ENCODE measurements at regions not wholly inside any gene's neighbourhood (a gene's known extent, or its start where the extent isn't known, plus 50 kb on each side); places are given as distances from the start of the nearest gene placed in this dataset.

- no TSS peak for BruUV-seq (replicated peaks)
- in situ Hi-C loops (cut with HindIII; ENCODE audit: low pct_unique_long_range_greater_than_20kb, low sequenced_read_pairs), result no loop called here
- intact Hi-C loops (cut with micrococcal nuclease; ENCODE audit: unreplicated experiment), result no loop called here
These were observed 321.8 kb upstream of the NCAM1 start for GRCh38 chr11:112639469-112639868.

GRCh38 chr11:112643416-112643815 is 317.8 kb upstream of the NCAM1 start:
- intact Hi-C loops (cut with micrococcal nuclease; ENCODE audit: unreplicated experiment), result no loop called here
- POLR2A ChIA-PET, result no interaction called here

More at GRCh38 chr11:112639469-112639868, 321.8 kb upstream of the NCAM1 start:
- Histone ChIP-seq H3K27ac (ENCODE audit: low read length) (no peak overlapping the region), H3K4me1 (ENCODE audit: control insufficient read depth, insufficient read depth, low read length) (no peaks in the 10 kb centered on the region), H3K36me3 (ENCODE audit: control insufficient read depth, insufficient read depth, low read length) (no peaks in the 10 kb centered on the region), H3K27me3 (ENCODE audit: control insufficient read depth, insufficient read depth, low read length) (no peaks in the 10 kb centered on the region), H3K9me3 (ENCODE audit: control insufficient read depth, insufficient read depth, low read depth, low read length) (peaks cover 6% of the 10 kb centered on the region; the same call in 1 of the 2 replicates), H3K4me3 (ENCODE audit: low read depth in 2 of 2, low read length in 2 of 2) (no peak overlapping the region)
- TF ChIP-seq POLR2AphosphoS5 (IDR thresholded peaks at IDR 0.05; ENCODE audit: low read depth, low read length), result no peak
- TF ChIP-seq TCF7L2 (IDR thresholded peaks at IDR 0.05; ENCODE audit: low read depth, low read length), result no peak
- no peak for TF ChIP-seq SIN3A (IDR thresholded peaks at IDR 0.05; ENCODE audit: borderline replicate concordance, insufficient read depth, low read depth, low read length)
- no peak for TF ChIP-seq REST (IDR thresholded peaks at IDR 0.05; ENCODE audit: insufficient read depth in 1 of 2, low read depth in 2 of 2, low read length in 1 of 2)
- TF ChIP-seq CTCF (IDR thresholded peaks at IDR 0.05), result no peak
- ChIA-PET POLR2A (no interaction called here), CTCF (no interaction called here)
- ATAC-seq (no peak), DNase-seq (ENCODE audit: low read depth, low spot score) (no peak)

More at GRCh38 chr11:112643416-112643815, 317.8 kb upstream of the NCAM1 start:
- Histone ChIP-seq H3K27ac (ENCODE audit: low read length) (no peak overlapping the region), H3K4me3 (ENCODE audit: low read depth in 2 of 2, low read length in 2 of 2) (no peak overlapping the region), H3K27me3 (ENCODE audit: control insufficient read depth, insufficient read depth, low read length) (no peaks in the 10 kb centered on the region), H3K9me3 (ENCODE audit: control insufficient read depth, insufficient read depth, low read depth, low read length) (peaks cover 6% of the 10 kb centered on the region; the same call in 1 of the 2 replicates), H3K36me3 (ENCODE audit: control insufficient read depth, insufficient read depth, low read length) (no peaks in the 10 kb centered on the region), H3K4me1 (ENCODE audit: control insufficient read depth, insufficient read depth, low read length) (no peaks in the 10 kb centered on the region)
- no TSS peak for BruUV-seq (replicated peaks)
- CTCF ChIA-PET, result no interaction called here
- TF ChIP-seq REST (IDR thresholded peaks at IDR 0.05; ENCODE audit: insufficient read depth in 1 of 2, low read depth in 2 of 2, low read length in 1 of 2) (no peak), CTCF (IDR thresholded peaks at IDR 0.05) (no peak), SIN3A (IDR thresholded peaks at IDR 0.05; ENCODE audit: borderline replicate concordance, insufficient read depth, low read depth, low read length) (no peak), TCF7L2 (IDR thresholded peaks at IDR 0.05; ENCODE audit: low read depth, low read length) (no peak), POLR2AphosphoS5 (IDR thresholded peaks at IDR 0.05; ENCODE audit: low read depth, low read length) (no peak)
- no peak for DNase-seq (ENCODE audit: low read depth, low spot score)
- no peak for ATAC-seq
- in situ Hi-C loops (cut with HindIII; ENCODE audit: low pct_unique_long_range_greater_than_20kb, low sequenced_read_pairs), result no loop called here
